ENCODE measurements at regions not wholly inside any gene's neighbourhood (a gene's known extent, or its start where the extent isn't known, plus 50 kb on each side); places are given as distances from the start of the nearest gene placed in this dataset.
"Not testable (repeated sequence)": the region's sequence is repeated elsewhere in the genome, so short reads cannot be mapped to it uniquely, and the experiment has no call there.

- TF ChIP-seq POLR2A (IDR thresholded peaks at IDR 0.05) (no peak), CTCF (IDR thresholded peaks at IDR 0.05) (no peak)
- Histone ChIP-seq H3K4me1 (no peaks in the 10 kb centered on the region), H3K27me3 (no peaks in the 10 kb centered on the region), H3K4me3 (no peak overlapping the region), H3K36me3 (no peaks in the 10 kb centered on the region), H3K27ac (no peak overlapping the region), H3K9me3 (no peaks in the 10 kb centered on the region)
- intact Hi-C loops (cut with DNase I) = no loop called here
- DNase-seq (no peak), ATAC-seq (no peak)
- WGBS (ENCODE audit: insufficient coverage, low coverage, low lambda C conversion rate, missing lambda C conversion rate) = 81% methylated on average over 3 of the region's 5 CpGs
Measured at GRCh38 chr16:73399997-73400396, 352.1 kb upstream of the ZFHX3 start.

GRCh38 chr16:73399486-73399885 is 351.6 kb upstream of the ZFHX3 start:
- TF ChIP-seq POLR2A (IDR thresholded peaks at IDR 0.05) = no peak
- TF ChIP-seq CTCF (IDR thresholded peaks at IDR 0.05) = no peak
- Histone ChIP-seq H3K27me3 (no peaks in the 10 kb centered on the region), H3K36me3 (no peaks in the 10 kb centered on the region), H3K4me3 (no peak overlapping the region), H3K4me1 (no peaks in the 10 kb centered on the region), H3K9me3 (no peaks in the 10 kb centered on the region), H3K27ac (no peak overlapping the region)
- WGBS (ENCODE audit: insufficient coverage, low coverage, low lambda C conversion rate, missing lambda C conversion rate) = 86% methylated on average over 5 of the region's 5 CpGs
- DNase-seq (no peak), ATAC-seq (no peak)
- intact Hi-C loops (cut with DNase I) = no loop called here

GRCh38 chr16:73398604-73399003 is 350.7 kb upstream of the ZFHX3 start:
- H3K4me1 ChIP-seq; ATAC-seq; H3K9me3 ChIP-seq; H3K36me3 ChIP-seq; H3K27ac ChIP-seq; intact Hi-C loops (cut with DNase I); H3K27me3 ChIP-seq; DNase-seq; H3K4me3 ChIP-seq: not testable (repeated sequence)
- WGBS (ENCODE audit: insufficient coverage, low coverage, low lambda C conversion rate, missing lambda C conversion rate) = 100% methylated on average over 1 of the region's 1 CpG

DNA sequence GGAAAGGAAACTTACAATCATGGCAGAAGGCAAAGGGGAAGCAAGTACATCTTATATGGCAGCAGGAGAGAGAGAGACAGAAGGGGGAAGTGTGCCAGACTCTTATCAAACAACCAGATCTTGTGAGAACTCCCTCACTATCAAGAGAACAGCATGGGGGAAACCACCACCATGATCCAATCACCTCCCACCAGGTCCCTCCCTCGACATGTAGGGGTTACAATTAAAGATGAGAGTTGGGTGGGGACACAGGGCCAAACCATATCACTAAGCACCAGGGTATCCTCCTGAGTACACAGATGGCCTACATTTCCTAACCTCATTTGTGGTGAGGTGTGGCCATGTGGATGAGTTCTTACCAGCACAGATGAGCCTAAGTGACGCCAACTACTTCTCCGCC is 348.6 kb upstream of the ZFHX3 start:
- ATAC-seq = no peak
- H3K9me3 ChIP-seq = no peaks in the 10 kb centered on the region
- WGBS (ENCODE audit: insufficient coverage, low coverage, low lambda C conversion rate, missing lambda C conversion rate) = 30% methylated on average over 1 of the region's 3 CpGs

DNA sequence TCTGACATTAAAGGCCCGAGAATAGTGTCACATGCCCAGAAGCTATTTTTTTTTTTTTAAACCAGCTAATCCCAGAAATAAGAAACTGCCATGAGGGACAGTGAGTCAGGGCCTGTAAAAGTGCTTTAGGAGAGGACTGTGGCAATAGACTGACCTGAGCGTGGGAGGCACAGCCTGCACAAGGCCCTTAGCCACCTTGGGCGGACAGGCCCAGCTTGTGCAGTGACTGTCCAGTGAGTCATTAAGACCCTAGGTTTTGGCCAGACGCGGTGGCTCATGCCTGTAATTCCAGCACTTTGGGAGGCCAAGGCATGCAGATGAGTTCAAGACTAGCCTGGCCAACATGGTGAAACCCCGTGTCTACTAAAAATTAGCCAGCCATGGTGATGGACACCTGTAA is 343.0 kb upstream of the ZFHX3 start:
- intact Hi-C loops (cut with DNase I) = no loop called here
- no peak for TF ChIP-seq CTCF (IDR thresholded peaks at IDR 0.05)
- TF ChIP-seq POLR2A (IDR thresholded peaks at IDR 0.05) = no peak
- Histone ChIP-seq H3K27me3 (no peaks in the 10 kb centered on the region), H3K36me3 (no peaks in the 10 kb centered on the region), H3K4me1 (no peaks in the 10 kb centered on the region), H3K4me3 (no peak overlapping the region), H3K9me3 (no peaks in the 10 kb centered on the region), H3K27ac (no peak overlapping the region)
- 81% methylated on average over 6 of the region's 6 CpGs for WGBS (ENCODE audit: insufficient coverage, low coverage, low lambda C conversion rate, missing lambda C conversion rate)
- DNase-seq (no peak), ATAC-seq (no peak)

More for the DNA sequence above, 348.6 kb upstream of the ZFHX3 start:
- DNase-seq = no peak
- intact Hi-C loops (cut with DNase I) = no loop called here
- H3K27ac ChIP-seq = no peak overlapping the region
- H3K27me3 ChIP-seq = no peaks in the 10 kb centered on the region
- no peaks in the 10 kb centered on the region for H3K36me3 ChIP-seq
- no peaks in the 10 kb centered on the region for H3K4me1 ChIP-seq
- H3K4me3 ChIP-seq = no peak overlapping the region
- no peak for TF ChIP-seq POLR2A (IDR thresholded peaks at IDR 0.05)
- TF ChIP-seq CTCF (IDR thresholded peaks at IDR 0.05) = no peak

All from right lobe of liver (tissue), 6 donors.